Ovary (tissue), 7 donors: ENCODE measurements at regions not wholly inside any gene's neighbourhood (a gene's known extent, or its start where the extent isn't known, plus 50 kb on each side); places are given as distances from the start of the nearest gene placed in this dataset.

Source experiments
- DNase-seq, 5 donors: peaks; one replicate each; pipeline ENCODE4 v3.0.0-alpha.2; 2019 to 2020
- H3K27ac ChIP-seq, 2 donors: fragments of 200-600 bp; one replicate each; pipeline versions ENCODE4 v1.5.1 to v1.8.0; 2019 to 2022
- H3K27me3 ChIP-seq: fragments of 200-600 bp; one replicate; pipeline ENCODE4 v1.8.0; 2022
- H3K36me3 ChIP-seq: fragments of 200-600 bp; sonication (generic); one replicate; pipeline ENCODE4 v1.5.1; 2019
- H3K4me1 ChIP-seq: one replicate; pipeline ENCODE4 v1.8.1; 2013; ENCODE audit warnings: mild to moderate bottlenecking, moderate library complexity; ENCODE audit not compliant: insufficient read depth
- H3K4me3 ChIP-seq: fragments of 200-600 bp; sonication (generic); one replicate; pipeline ENCODE4 v1.5.1; 2017
- H3K9me3 ChIP-seq, 2 donors: fragments of 200-600 bp in 1 of 2; sonication (generic) in 1 of 2; one replicate each; pipeline versions ENCODE4 v1.5.1 to v1.8.1; 2013 to 2019; ENCODE audit warnings: mild to moderate bottlenecking in 1 of 2, moderate library complexity in 1 of 2
- EP300 ChIP-seq: sonication (generic); formaldehyde crosslinking; IDR thresholded peaks from one replicate; pipeline ENCODE4 v1.6.1; 2017; ENCODE audit warnings: antibody characterized with exemption
- POLR2A ChIP-seq: fragments of 450-650 bp; IDR thresholded peaks from one replicate; pipeline ENCODE4 v1.6.1; 2017; ENCODE audit warnings: antibody characterized with exemption, mild to moderate bottlenecking, moderate library complexity
- WGBS, 3 donors: extraction: QIAGEN DNeasy Blood & Tissue Kit in 1 of 3; methylation state at CpG; one replicate each; pipeline versions ENCODE4 v1.1.5 to v1.1.7; 2013 to 2017; 5-methylcytosine and 5-hydroxymethylcytosine counted together
- intact Hi-C, 4 donors: fragments of 100-400 bp; cut with DNase I; formaldehyde crosslinking; loops; one replicate each; pipeline versions ENCODE4 v1.11.0 to v1.15.1; 2022 to 2023
- TF ChIP-seq, protein P1 (sequence below), 3 donors: fragments of 450-650 bp in 2 of 3; fragments of 200-600 bp in 1 of 3; IDR thresholded peaks; one replicate each; pipeline versions ENCODE4 v1.5.1 to v1.8.0; 2016 to 2022; ENCODE audit warnings: antibody characterized with exemption in 3 of 3, mild to moderate bottlenecking in 1 of 3
- donor health status: DM: no; HTN: no; CAD: no; lungs with moderate emphysema.
- donor health status: DM: no; HTN: no; CAD: no.
- donor health status: Bipolar disorder and iron deficiency.
- donor health status: DM: no; HTN: no; CAD: no.
- donor health status: DM: yes; HTN: yes; CAD: no.

- TF ChIP-seq, protein P1, sequence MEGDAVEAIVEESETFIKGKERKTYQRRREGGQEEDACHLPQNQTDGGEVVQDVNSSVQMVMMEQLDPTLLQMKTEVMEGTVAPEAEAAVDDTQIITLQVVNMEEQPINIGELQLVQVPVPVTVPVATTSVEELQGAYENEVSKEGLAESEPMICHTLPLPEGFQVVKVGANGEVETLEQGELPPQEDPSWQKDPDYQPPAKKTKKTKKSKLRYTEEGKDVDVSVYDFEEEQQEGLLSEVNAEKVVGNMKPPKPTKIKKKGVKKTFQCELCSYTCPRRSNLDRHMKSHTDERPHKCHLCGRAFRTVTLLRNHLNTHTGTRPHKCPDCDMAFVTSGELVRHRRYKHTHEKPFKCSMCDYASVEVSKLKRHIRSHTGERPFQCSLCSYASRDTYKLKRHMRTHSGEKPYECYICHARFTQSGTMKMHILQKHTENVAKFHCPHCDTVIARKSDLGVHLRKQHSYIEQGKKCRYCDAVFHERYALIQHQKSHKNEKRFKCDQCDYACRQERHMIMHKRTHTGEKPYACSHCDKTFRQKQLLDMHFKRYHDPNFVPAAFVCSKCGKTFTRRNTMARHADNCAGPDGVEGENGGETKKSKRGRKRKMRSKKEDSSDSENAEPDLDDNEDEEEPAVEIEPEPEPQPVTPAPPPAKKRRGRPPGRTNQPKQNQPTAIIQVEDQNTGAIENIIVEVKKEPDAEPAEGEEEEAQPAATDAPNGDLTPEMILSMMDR (IDR thresholded peaks at IDR 0.05), result no peak
- TF ChIP-seq EP300 (no peak), POLR2A (no peak)
- intact Hi-C loops, result no loop called here
- WGBS, 3 donors, result 85 to 86% (median 85%) methylated on average over 6 of the region's 6 CpGs
- no peak for DNase-seq
- Histone ChIP-seq H3K4me1 (peaks cover 4% of the 10 kb centered on the region), H3K36me3 (no peaks in the 10 kb centered on the region), H3K4me3 (no peak overlapping the region), H3K27me3 (no peaks in the 10 kb centered on the region), H3K9me3 (no peaks in the 10 kb centered on the region), H3K27ac (no peak overlapping the region)
Observed at GRCh38 chr10:14456218-14456869, 125.6 kb upstream of the FRMD4A start.

- Histone ChIP-seq H3K36me3 (no peaks in the 10 kb centered on the region), H3K27me3 (no peaks in the 10 kb centered on the region), H3K9me3 (no peaks in the 10 kb centered on the region), H3K4me3 (no peak overlapping the region), H3K27ac (no peak overlapping the region), H3K4me1 (peaks cover 4% of the 10 kb centered on the region)
- no peak for DNase-seq
- TF ChIP-seq EP300, result no peak
- TF ChIP-seq, protein P1 (IDR thresholded peaks at IDR 0.05), result no peak
- TF ChIP-seq POLR2A, result no peak
- WGBS, 3 donors, result 95% methylated on average over 10 of the region's 10 CpGs
- intact Hi-C loops, result no loop called here
Observed at GRCh38 chr10:14454629-14455028, 123.9 kb upstream of the FRMD4A start.

DNA sequence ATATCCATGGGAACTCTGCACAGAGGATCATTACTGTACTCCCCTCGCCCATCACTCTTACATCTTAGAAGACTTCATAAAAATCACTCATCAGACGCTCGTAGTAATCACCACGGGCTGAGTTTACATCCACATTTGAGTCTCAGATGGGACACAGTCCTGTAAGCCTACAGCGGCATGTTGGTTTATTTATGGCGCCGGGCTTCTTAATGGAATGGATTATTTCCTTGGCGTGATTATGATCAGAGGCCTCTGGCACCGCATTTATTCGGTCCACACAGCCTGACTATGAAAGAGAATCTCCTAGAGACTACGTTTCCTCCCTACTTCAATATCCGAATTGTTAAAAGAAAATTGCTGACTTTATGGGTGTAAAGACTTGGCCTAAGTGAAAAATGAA, 123.5 kb upstream of the FRMD4A start:
- intact Hi-C loops, result no loop called here
- H3K9me3 ChIP-seq, result no peaks in the 10 kb centered on the region
- H3K27me3 ChIP-seq, result no peaks in the 10 kb centered on the region
- H3K4me3 ChIP-seq, result no peak overlapping the region
- no peak for DNase-seq
- WGBS, 3 donors, result 94% methylated on average over 12 of the region's 12 CpGs
- H3K27ac ChIP-seq, result no peak overlapping the region
- H3K36me3 ChIP-seq, result no peaks in the 10 kb centered on the region
- peaks cover 4% of the 10 kb centered on the region for H3K4me1 ChIP-seq
- TF ChIP-seq, protein P1 (IDR thresholded peaks at IDR 0.05), result no peak
- TF ChIP-seq EP300 (no peak), POLR2A (no peak)

GRCh38 chr10:14453593-14453992, 122.9 kb upstream of the FRMD4A start:
- no peak overlapping the region for H3K27ac ChIP-seq
- no peaks in the 10 kb centered on the region for H3K9me3 ChIP-seq
- H3K4me3 ChIP-seq, result no peak overlapping the region
- no peaks in the 10 kb centered on the region for H3K36me3 ChIP-seq
- 20 to 33% (median 20%) methylated on average over 4 of the region's 4 CpGs for WGBS, 3 donors
- H3K4me1 ChIP-seq, result peaks cover 4% of the 10 kb centered on the region
- no peaks in the 10 kb centered on the region for H3K27me3 ChIP-seq
- intact Hi-C loops, result no loop called here
- no peak for DNase-seq
- TF ChIP-seq EP300, result no peak
- TF ChIP-seq, protein P1 (IDR thresholded peaks at IDR 0.05), result no peak
- no peak for TF ChIP-seq POLR2A
